Suprapubic skin (tissue), 4 donors: ENCODE measurements at regions not wholly inside any gene's neighbourhood (a gene's known extent, or its start where the extent isn't known, plus 50 kb on each side); places are given as distances from the start of the nearest gene placed in this dataset.
A peak's percentile ranks its signal among the peaks of the same experiment; 100 is the strongest.

ENCODE experiments used
- DNase-seq, 2 donors: peaks; one replicate each; pipeline ENCODE4 v3.0.0-alpha.2; 2019; ENCODE audit warnings: low spot score in 2 of 2
- H3K27ac ChIP-seq: fragments of 200-600 bp; sonication (generic); one replicate; pipeline ENCODE4 v1.5.1; 2019
- H3K27me3 ChIP-seq: fragments of 200-600 bp; sonication (generic); one replicate; pipeline ENCODE4 v1.5.1; 2019
- H3K36me3 ChIP-seq: fragments of 200-600 bp; sonication (generic); one replicate; pipeline ENCODE4 v1.5.1; 2019
- H3K4me1 ChIP-seq: fragments of 200-600 bp; sonication (generic); one replicate; pipeline ENCODE4 v1.5.1; 2019
- H3K4me3 ChIP-seq: fragments of 200-600 bp; sonication (generic); one replicate; pipeline ENCODE4 v1.5.1; 2019; ENCODE audit warnings: mild to moderate bottlenecking
- H3K9me3 ChIP-seq: fragments of 200-600 bp; sonication (generic); one replicate; pipeline ENCODE4 v1.5.1; 2019
- EP300 ChIP-seq: sonication (generic); formaldehyde crosslinking; IDR thresholded peaks from one replicate; pipeline ENCODE4 v1.6.1; 2017; ENCODE audit warnings: antibody characterized with exemption
- POLR2A ChIP-seq, 2 donors: fragments of 450-650 bp; IDR thresholded peaks; one replicate each; pipeline ENCODE4 v1.6.1; 2017; ENCODE audit warnings: antibody characterized with exemption in 2 of 2, mild to moderate bottlenecking in 2 of 2, moderate library complexity in 2 of 2
- POLR2AphosphoS5 ChIP-seq, 3 donors: sonication (generic); formaldehyde crosslinking; IDR thresholded peaks; one replicate each; pipeline ENCODE4 v1.6.1; 2017; ENCODE audit warnings: antibody characterized with exemption in 3 of 3
- WGBS: methylation state at CpG from one replicate; pipeline ENCODE4 v1.1.5; 2018; 5-methylcytosine and 5-hydroxymethylcytosine counted together
- TF ChIP-seq, protein P1 (sequence below), 2 donors: fragments of 200-600 bp in 1 of 2; fragments of 450-650 bp in 1 of 2; sonication (generic) in 1 of 2; IDR thresholded peaks; one replicate each; pipeline ENCODE4 v1.5.1; 2016 to 2019; ENCODE audit warnings: antibody characterized with exemption in 2 of 2, mild to moderate bottlenecking in 1 of 2, moderate library complexity in 1 of 2

DNA sequence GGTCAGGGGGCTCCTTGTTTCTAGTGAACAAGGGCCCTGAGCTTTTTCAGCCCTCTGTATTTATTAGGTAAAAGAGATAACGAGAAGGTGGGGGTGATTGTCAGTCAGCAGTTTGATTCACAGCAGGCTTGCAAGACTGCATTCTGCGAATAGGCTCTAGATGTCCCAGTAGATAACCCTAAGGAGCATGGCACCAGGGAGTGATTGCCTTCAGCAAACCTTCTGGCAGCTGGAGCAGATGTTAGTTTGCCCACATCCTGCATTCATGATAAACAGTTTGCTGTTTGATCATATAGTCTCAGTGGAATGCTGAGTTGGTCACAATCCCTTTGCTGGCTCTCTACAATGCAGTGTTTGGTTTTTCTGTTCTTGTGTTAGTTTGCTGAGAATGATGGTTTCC lies 161.3 kb upstream of the GADL1 start:
- Histone ChIP-seq H3K4me3 (no peak overlapping the region), H3K27me3 (no peaks in the 10 kb centered on the region), H3K27ac (no peak overlapping the region), H3K4me1 (no peaks in the 10 kb centered on the region), H3K36me3 (no peaks in the 10 kb centered on the region), H3K9me3 (peaks cover 7% of the 10 kb centered on the region)
- TF ChIP-seq EP300 (no peak), POLR2AphosphoS5 (IDR thresholded peaks at IDR 0.05) (no peak), POLR2A (IDR thresholded peaks at IDR 0.05) (no peak)
- TF ChIP-seq, protein P1, sequence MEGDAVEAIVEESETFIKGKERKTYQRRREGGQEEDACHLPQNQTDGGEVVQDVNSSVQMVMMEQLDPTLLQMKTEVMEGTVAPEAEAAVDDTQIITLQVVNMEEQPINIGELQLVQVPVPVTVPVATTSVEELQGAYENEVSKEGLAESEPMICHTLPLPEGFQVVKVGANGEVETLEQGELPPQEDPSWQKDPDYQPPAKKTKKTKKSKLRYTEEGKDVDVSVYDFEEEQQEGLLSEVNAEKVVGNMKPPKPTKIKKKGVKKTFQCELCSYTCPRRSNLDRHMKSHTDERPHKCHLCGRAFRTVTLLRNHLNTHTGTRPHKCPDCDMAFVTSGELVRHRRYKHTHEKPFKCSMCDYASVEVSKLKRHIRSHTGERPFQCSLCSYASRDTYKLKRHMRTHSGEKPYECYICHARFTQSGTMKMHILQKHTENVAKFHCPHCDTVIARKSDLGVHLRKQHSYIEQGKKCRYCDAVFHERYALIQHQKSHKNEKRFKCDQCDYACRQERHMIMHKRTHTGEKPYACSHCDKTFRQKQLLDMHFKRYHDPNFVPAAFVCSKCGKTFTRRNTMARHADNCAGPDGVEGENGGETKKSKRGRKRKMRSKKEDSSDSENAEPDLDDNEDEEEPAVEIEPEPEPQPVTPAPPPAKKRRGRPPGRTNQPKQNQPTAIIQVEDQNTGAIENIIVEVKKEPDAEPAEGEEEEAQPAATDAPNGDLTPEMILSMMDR (IDR thresholded peaks at IDR 0.05): no peak
- DNase-seq: no peak
- WGBS: 82% methylated on average over 2 of the region's 2 CpGs

DNA sequence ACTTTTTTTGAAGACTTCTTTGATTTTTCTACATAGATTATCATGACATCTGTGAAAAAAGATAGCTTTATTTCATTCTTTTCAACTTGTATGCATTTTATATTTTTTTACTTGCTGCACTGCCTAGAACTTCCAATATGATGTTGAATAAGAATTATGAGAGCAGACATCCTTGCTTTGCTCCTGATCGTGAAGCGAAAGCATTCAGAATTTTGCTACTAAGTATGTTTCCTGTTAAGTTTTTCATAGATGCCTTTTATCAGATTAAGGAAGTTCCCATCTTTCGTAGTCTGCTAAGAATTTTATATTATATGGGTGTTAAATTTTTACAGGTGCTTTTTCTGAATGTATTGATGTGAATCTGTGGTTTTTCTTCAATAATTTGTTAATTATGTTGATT lies 163.4 kb upstream of the GADL1 start:
- no peaks in the 10 kb centered on the region for H3K36me3 ChIP-seq
- TF ChIP-seq, protein P1 (IDR thresholded peaks at IDR 0.05): no peak
- TF ChIP-seq POLR2A (IDR thresholded peaks at IDR 0.05) (no peak), EP300 (no peak), POLR2AphosphoS5 (IDR thresholded peaks at IDR 0.05) (no peak)

DNA sequence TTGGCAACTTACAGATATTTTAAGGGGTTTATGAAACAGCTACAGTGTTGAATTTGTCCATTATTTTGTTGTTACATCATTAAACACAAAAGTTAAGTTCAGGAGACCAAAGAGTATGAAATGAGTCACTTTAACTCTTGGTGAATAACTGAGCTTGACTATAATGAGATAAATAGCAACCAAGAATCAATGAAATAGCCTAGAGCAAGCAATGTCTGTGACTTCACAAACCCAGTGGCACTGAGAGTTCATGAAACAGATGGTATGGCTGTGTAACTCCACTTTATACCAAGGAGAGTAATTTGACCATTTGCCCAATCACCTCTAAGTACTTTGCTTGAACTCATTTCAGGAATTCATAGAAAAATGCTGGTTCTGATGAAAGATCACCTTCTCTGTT lies 169.6 kb upstream of the GADL1 start:
- Histone ChIP-seq H3K27ac (no peak overlapping the region), H3K4me1 (peaks cover 12% of the 10 kb centered on the region), H3K27me3 (no peaks in the 10 kb centered on the region), H3K36me3 (no peaks in the 10 kb centered on the region), H3K9me3 (peaks cover 3% of the 10 kb centered on the region), H3K4me3 (no peak overlapping the region)
- TF ChIP-seq POLR2AphosphoS5 (IDR thresholded peaks at IDR 0.05) (no peak), EP300 (no peak), POLR2A (IDR thresholded peaks at IDR 0.05) (no peak)
- TF ChIP-seq, protein P1 (IDR thresholded peaks at IDR 0.05): no peak
- DNase-seq: no peak

More for the DNA sequence above, 163.4 kb upstream of the GADL1 start:
- H3K4me1 ChIP-seq: no peaks in the 10 kb centered on the region
- H3K4me3 ChIP-seq: no peak overlapping the region
- H3K27ac ChIP-seq: no peak overlapping the region
- H3K27me3 ChIP-seq: no peaks in the 10 kb centered on the region
- 83% methylated on average over 3 of the region's 3 CpGs for WGBS
- H3K9me3 ChIP-seq: peaks cover 7% of the 10 kb centered on the region
- DNase-seq: no peak

DNA sequence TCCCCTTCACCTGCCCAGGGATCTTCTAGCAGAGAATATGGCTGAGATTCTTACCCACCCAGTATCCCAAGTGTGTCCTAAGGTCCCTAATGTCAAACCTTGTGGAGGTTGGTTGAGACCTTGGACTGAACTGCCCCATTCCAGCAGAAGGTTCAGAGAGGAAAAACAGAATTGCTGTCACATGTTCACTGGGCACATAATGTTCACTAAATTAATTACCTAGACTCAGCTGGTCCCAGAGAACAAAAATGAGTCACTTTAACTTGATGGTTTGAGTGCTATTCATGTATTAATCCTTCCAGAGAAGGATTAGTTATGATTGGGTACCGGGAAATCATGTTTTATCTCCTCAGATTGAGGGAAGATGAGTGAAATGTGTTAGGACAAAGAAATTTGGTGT lies 171.3 kb upstream of the GADL1 start:
- no peaks in the 10 kb centered on the region for H3K9me3 ChIP-seq
- H3K4me1 ChIP-seq: peaks cover 12% of the 10 kb centered on the region
- H3K36me3 ChIP-seq: no peaks in the 10 kb centered on the region
- no peak overlapping the region for H3K27ac ChIP-seq
- H3K27me3 ChIP-seq: no peaks in the 10 kb centered on the region
- no peak for DNase-seq
- no peak for TF ChIP-seq EP300
- TF ChIP-seq POLR2A (IDR thresholded peaks at IDR 0.05): no peak
- TF ChIP-seq, protein P1 (IDR thresholded peaks at IDR 0.05): no peak
- no peak for TF ChIP-seq POLR2AphosphoS5 (IDR thresholded peaks at IDR 0.05)
- H3K4me3 ChIP-seq: no peak overlapping the region
- 52% methylated on average over 1 of the region's 1 CpG for WGBS

DNA sequence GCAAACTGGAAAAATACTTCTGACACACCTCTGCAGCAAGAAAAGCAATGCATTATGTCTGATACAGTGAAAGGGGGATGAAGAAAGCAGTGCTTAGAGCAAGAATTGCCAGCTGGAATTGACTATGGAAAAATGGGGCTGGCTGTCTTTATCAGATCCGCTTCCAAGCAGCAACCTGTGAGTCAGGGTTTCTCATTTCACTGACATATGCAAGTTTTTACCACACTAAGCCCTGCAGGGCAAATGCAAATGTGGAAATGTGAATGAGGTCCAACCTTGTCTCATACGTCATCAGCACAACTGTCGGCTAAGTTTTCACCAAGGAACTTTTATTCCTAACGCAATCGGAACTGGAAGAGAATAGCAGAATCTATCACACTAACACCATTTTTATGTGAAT lies 172.5 kb upstream of the GADL1 start:
- Histone ChIP-seq H3K4me3 (no peak overlapping the region), H3K9me3 (no peaks in the 10 kb centered on the region), H3K27ac (no peak overlapping the region), H3K4me1 (peaks cover 12% of the 10 kb centered on the region), H3K27me3 (no peaks in the 10 kb centered on the region), H3K36me3 (no peaks in the 10 kb centered on the region)
- 22% methylated on average over 5 of the region's 5 CpGs for WGBS
- peak in 1 of 2 donors; percentile 55 for DNase-seq
- TF ChIP-seq POLR2AphosphoS5 (IDR thresholded peaks at IDR 0.05) (peak in 1 of 3 donors; percentile 25), POLR2A (IDR thresholded peaks at IDR 0.05) (no peak)

DNA sequence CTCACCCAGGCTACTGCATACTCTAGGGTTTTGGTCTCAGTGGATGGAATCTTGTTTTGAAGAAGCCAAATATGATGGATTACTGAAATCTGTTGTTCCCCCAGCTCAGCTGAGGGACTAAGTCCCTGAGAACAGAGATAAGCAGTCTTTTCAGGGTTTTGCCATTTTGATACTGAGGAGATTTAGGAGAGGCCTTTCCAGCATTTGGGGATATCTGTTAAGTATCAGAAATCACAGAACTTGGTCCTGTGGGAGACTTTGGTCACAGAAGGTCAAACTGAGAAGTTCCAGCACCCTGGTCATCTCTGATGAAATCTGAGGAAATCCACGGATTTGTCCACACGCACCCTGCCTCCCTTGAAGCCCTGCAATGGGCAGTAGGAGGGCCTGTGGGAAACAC lies 181.0 kb upstream of the GADL1 start:
- Histone ChIP-seq H3K36me3 (no peaks in the 10 kb centered on the region), H3K27me3 (no peaks in the 10 kb centered on the region), H3K4me1 (no peaks in the 10 kb centered on the region), H3K4me3 (no peak overlapping the region), H3K27ac (no peak overlapping the region), H3K9me3 (no peaks in the 10 kb centered on the region)
- WGBS: 95% methylated on average over 2 of the region's 2 CpGs
- no peak for TF ChIP-seq POLR2A (IDR thresholded peaks at IDR 0.05)
- TF ChIP-seq, protein P1 (IDR thresholded peaks at IDR 0.05): no peak
- TF ChIP-seq EP300: no peak
- no peak for TF ChIP-seq POLR2AphosphoS5 (IDR thresholded peaks at IDR 0.05)
- DNase-seq: no peak
